Uterus (tissue), 3 donors: ENCODE measurements at regions not wholly inside any gene's neighbourhood (a gene's known extent, or its start where the extent isn't known, plus 50 kb on each side); places are given as distances from the start of the nearest gene placed in this dataset.
A peak's percentile ranks its signal among the peaks of the same experiment; 100 is the strongest.

Experiments
- DNase-seq, 2 donors: peaks; one replicate each; pipeline ENCODE4 v3.0.0-alpha.2; 2019 to 2020
- H3K27ac ChIP-seq, 2 donors: fragments of 200-600 bp; sonication (generic); 1 replicate in 1 of 2; 2 replicates in 1 of 2; pipeline ENCODE4 v1.5.1; 2016 to 2018
- H3K27me3 ChIP-seq, 2 donors: fragments of 200-600 bp; sonication (generic); one replicate each; pipeline ENCODE4 v1.5.1; 2018 to 2019; ENCODE audit warnings: control low read depth in 1 of 2
- H3K36me3 ChIP-seq, 2 donors: fragments of 200-600 bp; sonication (generic); one replicate each; pipeline ENCODE4 v1.5.1; 2019; ENCODE audit warnings: control low read depth in 1 of 2
- H3K4me1 ChIP-seq, 2 donors: fragments of 200-600 bp; sonication (generic); one replicate each; pipeline ENCODE4 v1.5.1; 2018 to 2019; ENCODE audit warnings: control low read depth in 1 of 2
- H3K4me3 ChIP-seq, 2 donors: fragments of 200-600 bp; sonication (generic); 1 replicate in 1 of 2; 2 replicates in 1 of 2; pipeline ENCODE4 v1.5.1; 2018 to 2019; ENCODE audit warnings: mild to moderate bottlenecking in 1 of 2
- H3K9me3 ChIP-seq, 2 donors: fragments of 200-600 bp; sonication (generic); one replicate each; pipeline ENCODE4 v1.5.1; 2019; ENCODE audit warnings: control low read depth in 1 of 2
- CTCF ChIP-seq, 4 experiments: fragments of 200-600 bp in 2 of 4; fragments of 450-650 bp in 2 of 4; sonication (generic) in 2 of 4; IDR thresholded peaks; one replicate each; pipeline ENCODE4 v1.5.1; 2016 to 2019; ENCODE audit warnings: antibody characterized with exemption in 4 of 4, mild to moderate bottlenecking in 2 of 4, moderate library complexity in 1 of 4
- POLR2A ChIP-seq, 2 donors: fragments of 450-650 bp; IDR thresholded peaks; one replicate each; pipeline ENCODE4 v1.6.1; 2016; ENCODE audit warnings: antibody characterized with exemption in 2 of 2, mild to moderate bottlenecking in 1 of 2, moderate library complexity in 1 of 2
- intact Hi-C: fragments of 100-400 bp; cut with DNase I; formaldehyde crosslinking; loops from one replicate; pipeline ENCODE4 v1.15.1; 2023; ENCODE audit warnings: low total_unique reads
- donor health status: DM: yes; HTN: yes; CAD: no.

DNA sequence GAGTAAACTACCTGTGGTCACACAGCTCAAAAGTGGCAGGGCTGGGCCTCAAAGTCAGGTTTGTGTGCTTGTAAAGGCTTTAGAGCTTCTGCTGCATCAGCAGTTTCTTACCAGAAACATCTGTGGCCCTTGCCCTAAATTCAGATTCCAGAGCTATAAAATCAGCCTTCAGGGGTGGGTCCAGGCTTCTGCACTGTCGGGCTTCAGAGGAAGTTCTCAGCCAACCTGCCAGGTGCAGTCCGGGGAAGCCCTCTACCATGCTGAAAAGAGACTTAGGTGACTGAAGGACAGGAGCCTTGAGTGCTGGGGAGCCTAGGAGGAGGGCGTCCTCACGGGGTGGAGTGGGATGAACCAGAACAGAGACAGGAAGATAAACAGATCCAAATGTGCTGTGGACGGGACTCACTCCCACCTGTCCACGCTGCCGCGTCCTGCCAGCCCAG lies 69.9 kb upstream of the HS6ST1 start:
- Histone ChIP-seq H3K9me3 (no peaks in the 10 kb centered on the region), H3K36me3 (no peaks in the 10 kb centered on the region), H3K27me3 (no peaks in the 10 kb centered on the region), H3K4me1 (no peaks in the 10 kb centered on the region), H3K27ac (no peak overlapping the region), H3K4me3 (no peak overlapping the region)
- intact Hi-C loops = no loop called here
- peak in 1 of 2 donors; percentile 4 for DNase-seq
- no peak for TF ChIP-seq CTCF (IDR thresholded peaks at IDR 0.05)
- TF ChIP-seq POLR2A (IDR thresholded peaks at IDR 0.05) = no peak

- Histone ChIP-seq H3K27ac (peak overlapping the region in 1 of 2 donors; percentile 41), H3K9me3 (no peaks in the 10 kb centered on the region), H3K4me3 (no peak overlapping the region), H3K27me3 (no peaks in the 10 kb centered on the region), H3K4me1 (no peaks in the 10 kb centered on the region), H3K36me3 (no peaks in the 10 kb centered on the region)
- peak in 1 of 2 donors; percentile 11 for DNase-seq
- TF ChIP-seq POLR2A (IDR thresholded peaks at IDR 0.05) = no peak
- TF ChIP-seq CTCF (IDR thresholded peaks at IDR 0.05) = no peak
- intact Hi-C loops = no loop called here
These were observed 70.9 kb upstream of the HS6ST1 start for GRCh38 chr2:128389388-128390086.

DNA sequence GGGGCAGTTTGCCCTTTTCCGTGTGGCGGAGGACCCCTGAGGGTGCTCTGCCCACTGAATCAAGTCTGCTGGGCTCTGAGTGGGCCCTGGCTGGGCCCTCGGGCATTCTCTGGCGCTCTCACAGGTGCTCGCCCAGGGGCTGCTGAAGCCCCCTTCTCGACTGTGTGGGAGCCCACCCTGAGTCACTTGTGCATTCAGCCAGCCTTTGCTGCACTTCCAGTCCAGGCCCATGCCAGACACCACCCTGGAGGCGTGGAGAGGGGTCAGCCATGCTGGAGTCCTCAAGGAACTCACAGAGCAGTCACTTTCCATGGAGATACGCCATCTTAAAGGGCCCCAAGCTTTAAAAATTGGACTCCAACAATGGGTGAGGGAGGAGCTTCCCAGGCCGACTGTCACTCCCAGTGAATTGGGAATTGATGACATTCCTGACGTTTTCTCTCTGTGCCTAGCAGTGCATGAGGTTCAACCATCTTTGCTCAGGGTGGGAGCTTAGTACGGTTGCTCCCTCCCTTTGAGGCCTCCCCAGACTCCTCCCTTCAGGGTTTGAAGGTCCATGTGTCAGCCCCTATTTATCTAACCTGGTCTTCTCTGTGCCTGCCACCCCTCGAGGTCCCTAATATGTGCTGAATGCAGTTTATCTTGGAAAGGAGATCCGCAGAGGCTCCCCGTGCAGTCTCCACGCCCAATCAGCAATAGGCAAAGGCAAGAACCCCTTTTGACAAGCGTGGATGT lies 71.8 kb upstream of the HS6ST1 start:
- Histone ChIP-seq H3K9me3 (no peaks in the 10 kb centered on the region), H3K4me1 (no peaks in the 10 kb centered on the region), H3K27me3 (no peaks in the 10 kb centered on the region), H3K27ac (peak overlapping the region in 1 of 2 donors; percentile 41), H3K36me3 (no peaks in the 10 kb centered on the region), H3K4me3 (no peak overlapping the region)
- intact Hi-C loops = no loop called here
- peak in 1 of 2 donors; percentile 8 for DNase-seq
- TF ChIP-seq CTCF (IDR thresholded peaks at IDR 0.05) (no peak), POLR2A (IDR thresholded peaks at IDR 0.05) (no peak)

DNA sequence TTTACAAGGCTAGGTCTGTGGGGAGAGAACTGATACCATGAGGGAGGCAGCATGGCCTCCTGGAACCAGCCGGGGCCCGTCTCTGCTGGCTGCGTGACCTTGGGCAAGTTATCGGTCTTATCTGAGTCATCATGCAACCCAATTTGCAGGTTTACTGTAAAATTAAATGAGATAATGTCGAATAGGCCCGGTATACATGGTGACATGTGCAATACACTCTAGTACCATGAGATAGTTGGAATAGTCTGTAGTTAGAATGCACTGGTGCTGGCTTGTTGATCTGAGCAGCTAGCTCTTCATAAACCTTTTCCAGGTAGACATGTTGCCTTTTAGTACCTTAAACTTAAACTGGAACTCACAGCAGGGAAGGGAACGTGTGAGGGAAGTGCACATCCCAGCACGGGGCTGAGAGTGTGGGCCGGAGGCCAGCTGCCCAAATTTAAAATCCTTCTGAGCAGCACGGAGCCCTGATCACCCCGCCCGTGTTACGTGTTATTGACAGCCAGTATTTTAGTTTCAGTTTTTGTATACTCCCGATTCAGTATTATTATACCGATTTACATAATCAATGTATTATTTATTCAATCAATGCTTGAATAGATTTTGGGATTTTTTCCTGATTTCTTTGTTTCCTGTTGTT lies 72.4 kb upstream of the HS6ST1 start:
- peak in 1 of 2 donors; percentile 4 for DNase-seq

More for the DNA sequence above, 72.4 kb upstream of the HS6ST1 start:
- H3K4me1 ChIP-seq = no peaks in the 10 kb centered on the region
- no peaks in the 10 kb centered on the region for H3K36me3 ChIP-seq
- intact Hi-C loops = no loop called here
- no peak overlapping the region for H3K4me3 ChIP-seq
- H3K9me3 ChIP-seq = no peaks in the 10 kb centered on the region
- no peaks in the 10 kb centered on the region for H3K27me3 ChIP-seq
- H3K27ac ChIP-seq = no peak overlapping the region
- TF ChIP-seq CTCF (IDR thresholded peaks at IDR 0.05) = no peak
- TF ChIP-seq POLR2A (IDR thresholded peaks at IDR 0.05) = no peak
